DOHH2 (cell line): ENCODE measurements at regions not wholly inside any gene's neighbourhood (a gene's known extent, or its start where the extent isn't known, plus 50 kb on each side); places are given as distances from the start of the nearest gene placed in this dataset.

Experiments
- H3F3A ChIP-seq: fragments of 200-600 bp; sonication (generic), shearing (Covaris generic); 2 replicates; pipeline ENCODE4 v1.6.0; 2016; ENCODE audit warnings: antibody characterized with exemption, mild to moderate bottlenecking; ENCODE audit not compliant: control insufficient read depth, insufficient read depth
- H3K27ac ChIP-seq: fragments of 200-600 bp; sonication (generic); 2 replicates; pipeline ENCODE4 v1.5.1; 2014; ENCODE audit warnings: low read depth, mild to moderate bottlenecking, low read length, moderate library complexity
- H3K27me3 ChIP-seq: fragments of 200-600 bp; sonication (generic); 2 replicates; pipeline ENCODE4 v1.6.1; 2014; ENCODE audit warnings: mild to moderate bottlenecking, low read length, mixed read lengths; ENCODE audit not compliant: control insufficient read depth
- H3K36me3 ChIP-seq: fragments of 200-600 bp; sonication (generic); 2 replicates; pipeline ENCODE4 v1.6.1; 2014; ENCODE audit warnings: mild to moderate bottlenecking, low read length, moderate library complexity, mixed read lengths; ENCODE audit not compliant: control insufficient read depth
- H3K4me1 ChIP-seq: fragments of 200-600 bp; sonication (generic); 2 replicates; pipeline ENCODE4 v1.6.1; 2014; ENCODE audit warnings: mild to moderate bottlenecking, low read length, mixed read lengths; ENCODE audit not compliant: control insufficient read depth
- H3K4me2 ChIP-seq: fragments of 200-600 bp; sonication (generic); 2 replicates; pipeline ENCODE4 v1.6.0; 2014; ENCODE audit warnings: mild to moderate bottlenecking, low read length, moderate library complexity
- H3K4me3 ChIP-seq: fragments of 200-600 bp; sonication (generic); 2 replicates; pipeline ENCODE4 v1.5.1; 2014; ENCODE audit warnings: mild to moderate bottlenecking, low read length, mixed read lengths
- H3K79me2 ChIP-seq: fragments of 200-600 bp; sonication (generic); 2 replicates; pipeline ENCODE4 v1.6.1; 2014; ENCODE audit warnings: mild to moderate bottlenecking, low read length, mixed read lengths; ENCODE audit not compliant: control insufficient read depth
- H3K9me2 ChIP-seq: fragments of 200-600 bp; sonication (generic); replicated peaks from 2 replicates; pipeline ENCODE4 v1.6.1; 2014; ENCODE audit warnings: mild to moderate bottlenecking, low read length, mixed read lengths; ENCODE audit not compliant: control insufficient read depth
- H3K9me3 ChIP-seq: fragments of 200-600 bp; sonication (generic); 2 replicates; pipeline ENCODE4 v1.6.1; 2014; ENCODE audit warnings: antibody characterized with exemption, low read length, mixed read lengths; ENCODE audit not compliant: control insufficient read depth, insufficient read depth
- H4K20me1 ChIP-seq: fragments of 200-600 bp; sonication (generic); 2 replicates; pipeline ENCODE4 v1.6.0; 2014; ENCODE audit warnings: low read depth, mild to moderate bottlenecking, antibody characterized with exemption, low read length, moderate library complexity; ENCODE audit not compliant: control insufficient read depth, insufficient read depth
- CTCF ChIP-seq: fragments of 200-600 bp; sonication (generic); IDR thresholded peaks from one replicate; pipeline ENCODE4 v1.5.1; 2014; ENCODE audit warnings: antibody characterized with exemption, mild to moderate bottlenecking, low read depth, low read length; ENCODE audit not compliant: poor library complexity, severe bottlenecking
- EZH2phosphoT487 ChIP-seq: fragments of 200-600 bp; sonication (generic); IDR thresholded peaks from 2 replicates; pipeline ENCODE4 v1.6.1; 2017; ENCODE audit warnings: borderline replicate concordance, mild to moderate bottlenecking, antibody characterized with exemption, low read length, moderate library complexity, mixed read lengths

GRCh38 chr3:107117922-107118536 lies 259.2 kb upstream of the CCDC54 start:
- TF ChIP-seq EZH2phosphoT487 (no peak), CTCF (peak; percentile 55)
- Histone ChIP-seq H3K4me2 (peak overlapping the region; percentile 10; the same call in 1 of the 2 replicates), H3K4me1 (0 out of 2 replicates have a peak, but pooled peaks cover 4% of the 10 kb centered on the region), H4K20me1 (no peaks in the 10 kb centered on the region), H3K27me3 (no peaks in the 10 kb centered on the region), H3K9me2 (no peaks in the 10 kb centered on the region), H3K4me3 (no peak overlapping the region), H3K36me3 (no peaks in the 10 kb centered on the region), H3K9me3 (no peaks in the 10 kb centered on the region), H3K27ac (no peak overlapping the region), H3F3A (no peaks in the 10 kb centered on the region), H3K79me2 (no peaks in the 10 kb centered on the region)

GRCh38 chr3:107124885-107125284 lies 252.4 kb upstream of the CCDC54 start:
- no peaks in the 10 kb centered on the region for H3F3A ChIP-seq

GRCh38 chr3:107128946-107129345 lies 248.3 kb upstream of the CCDC54 start:
- Histone ChIP-seq H3K4me1 (no peaks in the 10 kb centered on the region), H3K4me3 (no peak overlapping the region), H4K20me1 (no peaks in the 10 kb centered on the region), H3K27ac (no peak overlapping the region), H3F3A (no peaks in the 10 kb centered on the region), H3K9me2 (no peaks in the 10 kb centered on the region), H3K27me3 (no peaks in the 10 kb centered on the region), H3K79me2 (no peaks in the 10 kb centered on the region), H3K36me3 (no peaks in the 10 kb centered on the region), H3K4me2 (no peak overlapping the region), H3K9me3 (no peaks in the 10 kb centered on the region)
- TF ChIP-seq CTCF (no peak), EZH2phosphoT487 (no peak)

More at GRCh38 chr3:107124885-107125284, 252.4 kb upstream of the CCDC54 start:
- Histone ChIP-seq H3K36me3 (no peaks in the 10 kb centered on the region), H4K20me1 (no peaks in the 10 kb centered on the region), H3K4me2 (no peak overlapping the region), H3K4me1 (no peaks in the 10 kb centered on the region), H3K27ac (no peak overlapping the region), H3K79me2 (no peaks in the 10 kb centered on the region), H3K4me3 (no peak overlapping the region), H3K27me3 (no peaks in the 10 kb centered on the region), H3K9me2 (no peaks in the 10 kb centered on the region), H3K9me3 (no peaks in the 10 kb centered on the region)
- TF ChIP-seq CTCF (no peak), EZH2phosphoT487 (no peak)
